Small intestine (tissue), 7 donors: ENCODE measurements at regions not wholly inside any gene's neighbourhood (a gene's known extent, or its start where the extent isn't known, plus 50 kb on each side); places are given as distances from the start of the nearest gene placed in this dataset.
"Not testable (repeated sequence)": the region's sequence is repeated elsewhere in the genome, so short reads cannot be mapped to it uniquely, and the experiment has no call there.

ENCODE experiments used
- DNase-seq, 2 donors: peaks; one replicate each; pipeline versions ENCODE4 v3.0.0 to v3.0.0-alpha.2; 2013
- FAIRE-seq: peaks from 2 replicates; lab custom pipeline; 2012; peaks lifted over from hg19 to GRCh38; lab: Jason Lieb, UNC
- H3K27ac ChIP-seq, 3 donors: one replicate each; pipeline ENCODE4 v1.5.1; 2013; ENCODE audit warnings: low read length in 2 of 3, mild to moderate bottlenecking in 2 of 3, control low read depth in 1 of 3, inconsistent platforms in 1 of 3, low read depth in 1 of 3, moderate library complexity in 1 of 3
- H3K27me3 ChIP-seq, 3 donors: one replicate each; pipeline ENCODE4 v1.6.1; 2013; ENCODE audit warnings: low read length in 3 of 3, inconsistent platforms in 1 of 3; ENCODE audit not compliant: control insufficient read depth in 3 of 3, insufficient read depth in 3 of 3
- H3K36me3 ChIP-seq, 3 donors: one replicate each; pipeline ENCODE4 v1.6.1; 2013; ENCODE audit warnings: low read length in 3 of 3, inconsistent platforms in 1 of 3, low read depth in 1 of 3, mild to moderate bottlenecking in 1 of 3, moderate library complexity in 1 of 3; ENCODE audit not compliant: control insufficient read depth in 3 of 3, insufficient read depth in 2 of 3
- H3K4me1 ChIP-seq, 3 donors: one replicate each; pipeline ENCODE4 v1.6.1; 2013; ENCODE audit warnings: low read length in 2 of 3, inconsistent platforms in 1 of 3, low read depth in 1 of 3, mild to moderate bottlenecking in 1 of 3, moderate library complexity in 1 of 3; ENCODE audit not compliant: control insufficient read depth in 3 of 3, insufficient read depth in 2 of 3
- H3K4me3 ChIP-seq, 3 donors: one replicate each; pipeline ENCODE4 v1.5.1; 2013; ENCODE audit warnings: low read length in 3 of 3, control low read depth in 1 of 3, inconsistent platforms in 1 of 3, low read depth in 1 of 3, mild to moderate bottlenecking in 1 of 3, moderate library complexity in 1 of 3
- H3K9me3 ChIP-seq, 2 donors: one replicate each; pipeline ENCODE4 v1.6.1; 2013; ENCODE audit warnings: low read depth in 1 of 2, low read length in 1 of 2; ENCODE audit not compliant: control insufficient read depth in 2 of 2, insufficient read depth in 1 of 2
- WGBS, 3 donors: extraction: QIAGEN DNeasy Blood & Tissue Kit; methylation state at CpG; one replicate each; pipeline ENCODE4 v1.1.7; 2013; 5-methylcytosine and 5-hydroxymethylcytosine counted together
- donor health status: healthy with polysubstance abuse.
- donor health status: control.
- donor health status: control.
- donor health status: Bipolar disorder and iron deficiency.
- donor health status: healthy.

- DNase-seq (peak; percentile 26 to 56), FAIRE-seq (no peak)
- Histone ChIP-seq H3K4me3 (no peak overlapping the region), H3K4me1 (peaks cover 0 to 6% (median 0%) of the 10 kb centered on the region in 3 donors), H3K36me3 (no peaks in the 10 kb centered on the region), H3K27me3 (no peaks in the 10 kb centered on the region), H3K9me3 (no peaks in the 10 kb centered on the region), H3K27ac (no peak overlapping the region)
- 50 to 61% (median 57%) methylated on average over 3 of the region's 3 CpGs for WGBS, 3 donors
These were observed 153.6 kb downstream of the HRH4 start for GRCh38 chr18:24613896-24614640.

- H3K4me3 ChIP-seq = no peak overlapping the region
- H3K27ac ChIP-seq = no peak overlapping the region
- peaks cover 0 to 6% (median 0%) of the 10 kb centered on the region in 3 donors for H3K4me1 ChIP-seq
- no peaks in the 10 kb centered on the region for H3K36me3 ChIP-seq
- DNase-seq (no peak), FAIRE-seq (no peak)
- no peaks in the 10 kb centered on the region for H3K9me3 ChIP-seq
- no peaks in the 10 kb centered on the region for H3K27me3 ChIP-seq
- WGBS, 3 donors = 42 to 79% (median 60%) methylated on average over 3 of the region's 3 CpGs
These were observed 156.2 kb downstream of the HRH4 start for GRCh38 chr18:24616653-24617052.

GRCh38 chr18:24624421-24624820 lies 164.0 kb downstream of the HRH4 start:
- H3K9me3 ChIP-seq, H3K27me3 ChIP-seq, H3K4me3 ChIP-seq, DNase-seq, FAIRE-seq, H3K4me1 ChIP-seq, H3K27ac ChIP-seq, H3K36me3 ChIP-seq: not testable (repeated sequence)
- WGBS, 3 donors = 36 to 52% (median 38%) methylated on average over 7 to 9 of the region's 17 CpGs

- no peak for FAIRE-seq
- no peaks in the 10 kb centered on the region for H3K4me1 ChIP-seq
- no peaks in the 10 kb centered on the region for H3K36me3 ChIP-seq
- 55 to 62% (median 55%) methylated on average over 4 of the region's 4 CpGs for WGBS, 3 donors
- H3K27me3 ChIP-seq = peaks cover 0 to 8% (median 0%) of the 10 kb centered on the region in 3 donors
- DNase-seq = no peak
- H3K9me3 ChIP-seq = no peaks in the 10 kb centered on the region
- no peak overlapping the region for H3K27ac ChIP-seq
- no peak overlapping the region for H3K4me3 ChIP-seq
These were observed 167.3 kb downstream of the HRH4 start for GRCh38 chr18:24627644-24628315.

- 44 to 70% (median 65%) methylated on average over 1 of the region's 1 CpG for WGBS, 3 donors
- DNase-seq = no peak
- Histone ChIP-seq H3K27ac (no peak overlapping the region), H3K27me3 (peaks cover 0 to 8% (median 0%) of the 10 kb centered on the region in 3 donors), H3K4me3 (no peak overlapping the region), H3K9me3 (no peaks in the 10 kb centered on the region), H3K36me3 (no peaks in the 10 kb centered on the region), H3K4me1 (no peaks in the 10 kb centered on the region)
- no peak for FAIRE-seq
These were observed 167.9 kb downstream of the HRH4 start for GRCh38 chr18:24628326-24628725.

- H3K4me1 ChIP-seq = no peaks in the 10 kb centered on the region
- H3K27ac ChIP-seq = no peak overlapping the region
- whole genome bisulfite sequencing, 3 donors = 61 to 71% (median 64%) methylated on average over 3 of the region's 3 CpGs
- FAIRE-seq (no peak), DNase-seq (no peak)
- peaks cover 0 to 8% (median 0%) of the 10 kb centered on the region in 3 donors for H3K27me3 ChIP-seq
- no peaks in the 10 kb centered on the region for H3K36me3 ChIP-seq
- no peaks in the 10 kb centered on the region for H3K9me3 ChIP-seq
- H3K4me3 ChIP-seq = no peak overlapping the region
These were observed 169.5 kb downstream of the HRH4 start for GRCh38 chr18:24629921-24630320.

- Histone ChIP-seq H3K9me3 (no peaks in the 10 kb centered on the region), H3K4me1 (no peaks in the 10 kb centered on the region), H3K36me3 (no peaks in the 10 kb centered on the region), H3K4me3 (no peak overlapping the region), H3K27me3 (peaks cover 0 to 5% (median 0%) of the 10 kb centered on the region in 3 donors), H3K27ac (no peak overlapping the region)
- WGBS, 3 donors = 62 to 75% (median 69%) methylated on average over 10 of the region's 10 CpGs
- DNase-seq = no peak
- no peak for FAIRE-seq
These were observed 170.0 kb downstream of the HRH4 start for GRCh38 chr18:24630346-24630880.

GRCh38 chr18:24631243-24632025 lies 171.0 kb downstream of the HRH4 start:
- 48 to 51% (median 49%) methylated on average over 20 to 21 of the region's 21 CpGs for WGBS, 3 donors
- peaks cover 0 to 5% (median 0%) of the 10 kb centered on the region in 3 donors for H3K27me3 ChIP-seq
- H3K27ac ChIP-seq = no peak overlapping the region
- no peaks in the 10 kb centered on the region for H3K4me1 ChIP-seq
- FAIRE-seq (no peak), DNase-seq (no peak)
- H3K36me3 ChIP-seq = no peaks in the 10 kb centered on the region
- no peaks in the 10 kb centered on the region for H3K9me3 ChIP-seq
- H3K4me3 ChIP-seq = no peak overlapping the region
